Epidermal melanocyte (primary cell): ENCODE measurements at regions not wholly inside any gene's neighbourhood (a gene's known extent, or its start where the extent isn't known, plus 50 kb on each side); places are given as distances from the start of the nearest gene placed in this dataset.

ENCODE experiments used
- DNase-seq: peaks from one replicate; pipeline ENCODE4 v3.0.0; 2011; ENCODE audit warnings: low spot score; ENCODE audit not compliant: insufficient read length

DNA sequence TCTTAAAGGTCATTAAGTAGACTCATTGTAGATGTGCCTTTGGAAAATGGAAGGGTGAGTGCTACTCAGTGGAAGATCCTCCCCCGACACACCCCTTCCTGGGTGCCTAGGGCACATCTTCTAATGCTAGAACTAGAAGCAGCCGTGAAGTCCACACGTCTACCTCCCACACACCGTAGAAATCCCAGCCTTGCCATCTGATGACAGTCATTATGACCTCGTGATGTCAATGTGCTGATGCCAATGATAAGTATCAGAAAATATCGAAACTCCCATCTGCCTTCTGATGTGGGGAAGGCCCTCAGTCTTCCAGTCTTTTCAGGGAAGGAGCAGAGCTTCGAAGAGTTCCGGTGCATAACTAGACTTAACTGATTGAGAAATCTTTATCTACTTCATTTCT, 282.1 kb upstream of the ROPN1 start:
- DNase-seq, result no peak

DNA sequence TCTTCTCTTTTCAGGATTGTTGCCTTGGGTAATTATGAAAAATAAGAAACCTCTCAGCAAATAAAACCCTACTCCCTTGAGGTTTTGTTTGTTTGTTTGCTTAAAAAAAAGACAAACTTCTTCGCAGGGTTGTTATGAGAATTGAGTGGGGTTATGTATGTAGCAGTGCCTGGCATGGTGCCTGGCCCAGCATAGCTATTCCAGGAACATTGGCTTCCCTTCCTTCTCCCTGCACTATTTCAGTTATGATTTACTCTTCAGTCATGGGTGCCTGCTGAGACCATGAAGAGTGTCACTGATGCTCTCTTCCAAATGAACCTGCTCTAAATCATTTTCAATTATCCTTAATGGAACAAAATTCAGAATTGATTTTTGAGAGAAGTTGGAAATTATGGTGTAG, 283.5 kb upstream of the ROPN1 start:
- no peak for DNase-seq

DNA sequence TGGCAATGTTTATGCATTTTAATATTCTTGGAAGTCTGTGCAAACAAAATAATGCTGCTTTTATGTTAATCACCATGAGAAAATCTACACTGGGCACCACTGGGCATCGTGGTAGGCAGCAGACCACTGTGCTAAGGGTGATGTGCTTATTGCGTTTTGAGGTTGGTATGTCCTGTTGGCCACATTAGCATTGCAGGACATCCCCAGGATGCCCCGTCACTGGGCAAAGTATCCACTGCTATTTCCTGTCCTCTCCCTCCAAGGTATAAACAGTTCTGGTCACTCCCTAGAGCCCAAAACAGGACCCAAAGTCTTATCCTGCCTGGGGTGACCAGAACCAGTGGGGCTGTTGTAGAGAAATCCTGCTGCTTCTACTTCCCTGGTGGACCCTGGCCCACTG, 284.2 kb upstream of the ROPN1 start:
- DNase-seq, result no peak

DNA sequence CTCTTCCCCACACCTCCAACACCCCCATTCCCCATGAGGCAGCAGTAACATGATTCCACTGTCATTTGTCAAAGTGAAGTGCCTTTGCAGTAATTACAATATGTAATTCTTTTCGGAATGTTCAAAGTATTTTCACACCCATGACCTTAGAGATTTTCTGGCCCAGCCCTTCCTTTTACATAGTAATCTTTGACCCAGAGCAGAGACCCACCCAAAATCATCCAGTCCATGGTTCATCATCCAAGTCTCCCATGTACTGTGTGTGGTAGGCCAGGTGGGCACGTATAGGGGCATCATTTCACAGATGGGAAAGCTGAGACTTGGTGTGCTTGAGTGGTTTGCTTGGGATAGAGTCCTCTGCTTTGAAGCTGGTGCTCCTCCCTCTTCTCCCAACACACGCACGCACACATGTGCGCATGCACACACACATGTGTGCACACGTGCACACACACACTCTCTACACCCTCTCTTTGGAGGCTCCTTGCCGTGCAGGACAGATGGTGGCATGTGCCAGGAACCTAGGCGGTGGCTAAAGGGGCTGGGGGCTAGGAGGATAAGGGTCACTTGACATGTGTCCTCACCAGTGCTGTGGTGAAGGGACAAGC, 284.7 kb upstream of the ROPN1 start:
- no peak for DNase-seq

DNA sequence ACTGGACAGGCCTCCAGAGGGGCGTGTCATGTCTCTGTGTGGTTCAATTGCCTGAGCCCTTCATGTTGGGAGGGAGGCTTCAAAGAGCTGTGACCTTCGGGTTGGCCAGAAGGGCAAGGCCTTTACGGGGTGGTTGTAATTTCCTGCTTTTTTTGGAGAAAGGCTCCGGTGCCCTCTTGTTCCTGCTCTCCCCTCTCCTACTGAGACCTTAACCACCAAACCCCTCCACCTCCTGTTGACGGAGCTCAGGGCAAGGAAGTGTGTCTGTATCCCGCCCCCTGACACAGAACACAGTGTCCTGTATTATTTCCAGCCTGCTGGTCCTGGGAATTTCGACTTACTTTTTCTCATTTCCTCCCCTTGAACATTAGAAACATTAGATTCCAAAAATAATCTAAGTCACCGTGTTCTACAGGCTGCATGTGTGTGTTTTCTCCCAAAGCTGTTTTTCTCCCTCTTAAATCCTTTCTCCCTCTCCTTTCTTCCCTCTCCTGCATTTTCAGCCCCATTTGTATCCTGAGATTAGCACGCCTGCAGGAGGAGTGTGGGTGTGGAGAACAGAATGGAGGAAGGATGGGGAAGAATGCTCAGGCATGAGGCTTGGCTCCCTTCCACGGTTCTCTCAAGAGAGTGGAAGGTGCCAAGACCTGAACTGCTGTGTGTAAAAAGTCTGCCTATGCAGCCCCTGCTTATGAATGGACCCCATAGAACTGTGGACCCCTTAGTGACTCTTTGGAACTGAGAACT, 285.4 kb upstream of the ROPN1 start:
- DNase-seq, result no peak

DNA sequence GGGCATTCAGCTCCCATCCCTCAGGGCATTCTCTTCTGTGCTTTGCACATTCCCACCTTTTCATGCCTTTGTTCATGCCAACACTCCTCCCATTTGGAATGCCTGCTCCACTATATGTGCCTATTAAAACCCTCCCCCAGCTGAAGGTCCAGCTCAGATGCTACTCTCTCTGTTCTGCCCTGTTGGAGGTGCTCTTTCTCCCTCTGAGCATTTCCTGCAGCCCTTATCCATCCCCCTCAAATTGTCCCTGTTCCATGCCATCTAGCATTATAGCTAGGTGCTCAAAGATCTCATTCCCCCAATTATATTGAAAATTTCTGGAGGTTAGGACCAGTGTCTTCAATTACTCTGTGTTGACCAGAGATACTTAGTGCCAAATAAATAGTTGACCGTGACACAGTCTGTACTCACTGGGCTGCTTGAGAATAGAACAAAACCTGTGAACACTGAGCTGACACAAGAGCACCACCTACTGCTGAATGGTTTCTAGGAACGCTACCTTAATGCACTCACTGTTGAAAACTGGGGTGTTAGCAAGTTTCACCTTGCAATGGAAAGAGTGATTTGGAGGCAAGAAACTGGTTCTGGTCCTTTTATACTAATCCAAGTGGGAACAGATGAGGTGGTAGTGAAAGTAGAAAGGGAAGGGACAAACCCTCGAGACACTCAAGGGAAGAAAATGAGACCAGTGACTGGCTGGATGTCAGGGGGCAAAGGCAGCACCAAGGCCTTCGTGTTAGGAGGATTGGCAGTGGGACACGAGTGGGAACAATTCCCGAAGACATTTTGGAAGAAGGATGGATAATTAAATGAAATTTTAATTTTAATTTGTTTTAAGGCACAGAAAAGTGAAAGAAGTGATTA, 289.8 kb upstream of the ROPN1 start:
- DNase-seq, result no peak

DNA sequence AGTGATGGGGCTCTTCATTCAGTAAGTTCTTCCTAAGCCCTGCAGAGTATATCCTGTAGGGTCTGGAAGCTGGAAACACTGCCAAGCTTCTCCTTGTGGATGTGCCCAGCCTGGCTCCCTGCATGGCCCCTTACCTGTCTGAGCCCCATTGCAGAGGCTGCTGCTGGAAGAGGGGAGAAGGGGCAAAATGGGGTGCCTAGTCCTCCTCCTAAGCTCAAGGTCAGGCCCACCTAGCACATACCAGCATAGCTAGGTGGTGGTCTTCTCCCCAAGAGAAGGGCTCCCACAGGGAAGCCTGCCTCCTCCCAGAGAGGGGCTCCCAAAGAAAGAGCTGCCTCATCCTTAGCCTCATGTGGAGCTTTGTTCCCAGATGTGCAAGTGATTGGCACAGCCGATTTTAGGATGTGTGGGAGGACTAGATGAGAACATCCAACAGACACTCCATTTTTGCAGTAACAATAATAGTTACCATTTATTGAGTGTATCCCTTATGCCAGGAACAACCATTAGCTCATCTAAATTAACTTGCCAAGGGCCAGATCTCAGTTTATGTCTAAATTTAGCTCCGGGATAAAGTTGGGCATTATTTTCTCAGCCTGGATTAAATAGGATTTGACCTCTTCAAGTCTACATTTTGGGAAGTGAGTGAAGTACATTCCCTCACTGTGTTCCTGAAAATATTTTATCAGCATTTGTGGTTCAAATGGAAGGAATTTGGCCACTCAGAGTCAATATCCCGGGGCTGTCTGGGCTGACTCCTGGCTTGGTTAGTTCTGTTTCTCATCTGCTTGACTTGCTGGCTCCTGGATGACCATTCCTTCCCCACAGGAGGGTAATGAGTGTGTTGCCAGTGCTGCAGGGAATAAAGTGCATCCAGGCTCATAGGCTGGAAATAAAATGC, 291.1 kb upstream of the ROPN1 start:
- DNase-seq, result no peak

DNA sequence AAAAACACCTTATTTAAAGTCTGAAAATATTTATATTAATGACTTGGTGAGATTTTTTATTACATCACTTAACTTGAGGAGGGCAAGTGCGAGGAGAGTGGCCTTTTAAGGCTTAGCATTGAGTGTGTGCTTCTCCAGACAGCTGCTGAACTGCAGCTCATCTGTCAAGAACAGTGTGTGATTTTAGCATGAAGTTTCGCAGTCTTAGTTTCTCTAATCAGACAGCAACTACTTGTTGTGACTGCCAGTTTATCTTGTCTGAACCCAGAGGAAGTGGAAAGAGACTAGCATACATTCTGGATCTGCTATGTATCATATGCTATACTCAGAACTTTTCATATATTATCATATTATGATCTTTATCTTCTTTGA, 291.7 kb upstream of the ROPN1 start:
- no peak for DNase-seq

DNA sequence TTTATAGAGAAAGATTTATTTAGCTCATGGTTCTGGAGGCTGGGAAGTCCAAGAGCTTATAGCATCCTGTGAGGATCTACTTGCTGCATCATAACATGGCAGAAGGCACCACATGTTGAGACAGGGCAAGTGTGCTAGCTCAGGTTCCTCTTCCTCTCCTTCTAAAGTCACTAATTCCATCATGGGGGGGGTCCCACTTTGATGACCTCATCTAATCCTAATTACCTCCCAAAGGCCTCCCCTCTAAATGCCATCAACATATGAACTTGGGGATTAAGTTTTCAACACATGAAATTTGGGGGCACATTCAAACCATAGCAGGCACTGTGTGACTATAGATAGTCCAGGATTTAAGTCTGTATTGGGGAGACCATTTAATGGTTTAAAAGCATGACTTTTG, 297.1 kb upstream of the ROPN1 start:
- DNase-seq, result no peak

DNA sequence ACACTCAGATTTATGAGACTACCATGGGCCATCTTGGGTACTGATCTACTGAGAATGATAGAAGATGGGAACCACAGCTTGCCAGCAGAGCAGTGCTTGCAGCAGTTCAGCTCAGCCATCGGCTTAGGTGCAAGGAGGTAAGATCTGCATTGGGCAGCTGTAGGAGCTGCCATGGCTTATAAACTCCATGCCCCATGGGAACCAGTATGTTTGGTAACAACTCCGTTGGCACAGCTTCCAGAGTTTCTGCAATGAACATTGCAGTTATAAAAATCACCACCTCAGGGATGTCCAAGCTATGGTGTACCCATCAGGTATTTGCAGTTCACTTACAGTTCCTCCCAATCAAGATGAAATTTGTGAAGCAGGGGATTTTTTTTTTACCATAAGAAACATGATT, 299.1 kb upstream of the ROPN1 start:
- DNase-seq, result no peak

DNA sequence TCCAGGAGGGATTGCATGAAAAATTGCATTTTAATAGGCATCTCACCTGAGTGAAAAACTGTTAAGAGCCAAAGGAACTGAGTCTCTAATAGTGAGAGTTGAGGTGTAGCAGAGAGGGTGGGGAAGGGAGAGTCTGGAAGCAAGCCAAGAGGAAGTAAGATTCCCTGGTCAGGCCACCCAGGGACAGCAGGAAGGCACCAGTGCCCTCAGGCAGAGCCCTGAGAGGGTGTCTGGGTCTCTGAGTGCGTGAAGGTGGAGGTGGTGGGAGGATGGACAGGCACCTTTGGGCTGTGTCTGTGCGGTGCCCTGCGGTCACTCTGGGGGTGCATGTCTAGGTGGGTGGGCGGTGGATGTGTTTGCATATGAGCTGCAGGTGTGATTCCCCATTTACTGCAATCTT, 300.4 kb upstream of the ROPN1 start:
- no peak for DNase-seq

DNA sequence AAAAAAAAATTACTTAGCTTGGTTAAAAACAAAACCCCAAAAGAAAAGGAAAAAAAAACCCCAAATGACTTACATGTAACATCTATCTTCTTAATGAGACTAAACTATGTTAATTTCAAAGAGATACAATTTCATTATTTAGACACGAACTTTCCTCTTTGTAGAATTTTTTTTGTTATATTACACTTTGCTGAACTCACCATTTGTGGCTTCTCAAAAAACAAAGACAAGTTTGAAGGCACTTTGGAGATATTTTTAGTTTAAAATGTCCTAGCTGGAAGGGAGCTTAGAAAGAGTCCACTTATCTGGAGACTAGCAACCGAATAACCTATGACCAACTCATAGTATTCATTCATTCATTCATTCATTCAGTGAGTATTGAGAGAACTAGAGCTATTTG, 301.7 kb upstream of the ROPN1 start:
- DNase-seq, result no peak

DNA sequence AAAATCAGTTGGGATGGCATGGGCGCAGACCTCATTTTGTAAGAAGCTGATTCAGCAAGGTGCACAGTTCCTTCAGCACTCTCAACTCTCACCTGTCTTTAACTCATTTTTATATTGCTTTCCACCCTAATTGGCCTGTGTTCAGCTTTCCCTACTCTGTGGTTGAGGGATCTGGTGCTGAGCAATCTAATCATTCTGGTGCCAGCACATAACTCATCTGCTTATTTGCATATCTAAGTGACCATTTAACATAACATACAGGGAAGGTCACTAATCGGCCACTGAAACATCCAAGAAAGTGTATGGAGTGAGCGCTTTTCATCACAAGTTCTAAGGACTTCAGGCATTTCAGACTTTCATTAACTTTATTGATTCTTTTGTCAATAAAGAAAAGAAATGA, 303.4 kb upstream of the ROPN1 start:
- DNase-seq, result no peak

DNA sequence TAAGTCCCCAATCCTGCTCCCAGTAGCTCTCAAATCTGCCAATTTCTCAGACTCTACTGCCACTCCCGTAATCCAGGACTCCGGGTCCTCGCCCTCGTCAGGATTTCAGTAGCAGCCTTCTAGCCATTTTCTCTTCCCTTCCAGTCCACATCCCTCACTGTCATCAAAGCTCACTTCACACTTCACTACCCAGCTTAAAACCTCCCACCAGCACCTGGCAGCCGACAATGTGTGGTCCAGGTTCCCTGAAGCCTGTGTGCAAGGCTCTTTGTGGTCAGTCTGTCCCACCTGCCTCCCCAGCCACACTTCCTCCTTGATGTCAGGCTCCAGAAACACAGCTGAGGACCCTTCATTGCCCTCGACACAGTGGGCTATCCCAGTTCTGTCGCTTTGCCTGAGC, 304.5 kb upstream of the ROPN1 start:
- no peak for DNase-seq

DNA sequence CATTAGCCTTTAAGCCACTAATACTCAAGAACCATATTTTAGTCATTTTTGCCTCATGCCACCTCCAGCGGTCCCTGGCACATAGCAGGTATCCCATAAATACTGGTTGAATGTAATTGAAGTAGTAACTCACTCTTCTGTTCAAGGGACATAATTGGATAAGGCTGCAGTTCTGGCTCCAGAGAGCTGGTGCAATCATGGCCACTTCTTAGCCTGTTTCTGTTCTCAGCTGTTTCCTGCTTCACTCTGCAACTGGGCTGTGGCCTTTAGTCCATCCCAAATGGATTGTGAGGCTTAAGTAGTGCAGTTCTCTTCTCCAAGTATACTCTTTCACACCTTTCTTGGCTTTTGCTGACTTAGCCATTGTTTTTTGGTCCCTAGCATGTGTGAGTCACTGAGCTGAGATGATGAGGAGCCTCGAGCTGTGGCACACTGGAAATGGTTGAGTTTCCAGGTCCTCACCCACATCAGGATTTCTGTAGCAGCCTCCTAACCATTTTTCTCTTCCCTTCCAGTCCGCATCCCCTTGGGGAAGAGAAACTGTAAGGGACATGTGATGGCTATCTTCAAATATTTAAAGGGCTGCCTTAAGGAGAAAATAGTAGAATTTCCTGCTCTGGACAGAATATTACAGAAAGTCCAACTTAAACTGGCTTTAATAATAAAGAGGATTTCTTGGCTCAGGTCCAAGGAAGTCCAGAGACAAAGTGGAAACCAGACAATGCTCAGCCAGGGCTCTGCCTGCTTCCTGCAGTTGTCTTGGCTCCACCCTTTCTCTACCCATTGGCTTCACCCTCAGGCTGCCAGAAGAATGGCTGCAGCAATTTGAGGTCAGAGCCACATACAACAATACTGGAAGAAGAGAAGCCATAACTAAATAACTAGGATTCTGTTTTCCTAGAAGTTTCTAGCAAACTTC, 305.4 kb upstream of the ROPN1 start:
- DNase-seq, result no peak

DNA sequence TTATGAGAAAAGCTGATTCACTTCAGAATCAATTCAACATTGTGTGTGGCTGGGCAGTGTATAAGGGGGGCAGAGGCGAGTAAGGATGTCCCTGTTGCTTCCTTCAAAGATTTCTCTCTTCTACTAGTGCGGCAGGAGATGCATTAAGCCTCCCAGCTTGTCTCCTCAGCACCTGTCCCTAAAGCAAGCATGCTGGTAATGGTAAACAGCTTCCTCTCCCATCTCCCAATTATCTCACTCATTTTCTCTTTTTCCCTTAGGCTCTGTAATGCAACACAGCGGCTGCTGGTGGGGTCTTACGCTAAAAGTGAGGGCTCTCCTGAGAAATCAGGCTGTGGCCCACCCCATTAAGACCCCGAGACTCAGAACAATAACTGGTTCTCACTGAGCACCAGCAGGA, 306.4 kb upstream of the ROPN1 start:
- DNase-seq, result no peak

DNA sequence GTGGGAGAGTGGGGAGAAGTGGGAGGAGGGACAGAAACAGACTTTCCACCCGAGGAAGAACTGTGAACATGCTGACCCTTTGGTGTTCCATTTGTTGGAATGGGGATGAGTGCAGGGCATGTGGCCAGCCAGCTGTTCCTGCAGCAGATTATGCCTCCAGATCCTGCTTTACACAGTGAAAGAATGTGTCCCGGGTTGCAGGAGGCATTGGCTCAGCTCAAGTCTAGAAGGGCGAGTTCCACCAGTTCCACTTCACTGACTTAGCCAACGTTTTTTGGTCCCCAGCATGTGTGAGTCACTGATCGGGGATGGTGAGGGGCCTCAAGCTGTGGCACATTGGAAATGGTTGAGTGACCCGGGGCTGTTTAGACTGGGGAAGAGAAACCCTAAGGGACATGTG, 307.0 kb upstream of the ROPN1 start:
- DNase-seq, result no peak

DNA sequence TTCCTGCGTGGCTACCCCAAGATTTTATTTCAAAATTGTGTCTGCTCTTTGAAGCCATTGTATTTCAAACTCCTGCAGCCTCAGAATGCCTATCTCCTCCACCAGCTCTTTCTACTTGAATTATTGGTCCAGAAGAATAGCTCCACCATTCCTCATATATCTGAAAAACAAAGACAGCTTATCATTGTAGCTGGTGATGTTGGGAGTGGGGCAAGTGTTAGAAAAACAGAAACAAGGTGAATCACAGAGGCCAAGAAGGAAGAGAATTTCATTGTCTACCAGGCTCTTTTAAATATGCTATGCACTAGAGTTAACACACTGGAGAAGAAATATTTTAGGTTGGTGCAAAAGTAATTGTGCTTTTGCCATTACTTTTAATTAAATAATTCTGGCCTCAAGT, 307.9 kb upstream of the ROPN1 start:
- no peak for DNase-seq

DNA sequence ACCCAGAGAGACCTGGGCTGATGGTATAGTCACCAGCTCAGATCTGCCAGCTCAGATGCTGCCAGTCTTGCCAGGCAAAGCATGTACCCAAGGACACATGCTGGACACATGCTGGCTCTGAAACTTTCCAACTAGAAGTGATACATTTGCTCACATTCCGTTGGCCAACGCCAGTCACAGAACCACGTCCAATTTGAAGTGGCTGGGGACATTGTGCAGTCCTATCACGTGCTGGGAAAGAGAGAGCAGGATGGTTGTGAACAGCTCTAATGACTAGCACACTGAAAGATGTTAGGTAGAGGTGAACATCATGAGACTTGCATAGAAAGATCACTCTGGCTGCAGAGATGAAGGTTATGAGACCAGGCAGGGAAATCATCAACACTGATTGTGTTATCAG, 308.5 kb upstream of the ROPN1 start:
- no peak for DNase-seq

DNA sequence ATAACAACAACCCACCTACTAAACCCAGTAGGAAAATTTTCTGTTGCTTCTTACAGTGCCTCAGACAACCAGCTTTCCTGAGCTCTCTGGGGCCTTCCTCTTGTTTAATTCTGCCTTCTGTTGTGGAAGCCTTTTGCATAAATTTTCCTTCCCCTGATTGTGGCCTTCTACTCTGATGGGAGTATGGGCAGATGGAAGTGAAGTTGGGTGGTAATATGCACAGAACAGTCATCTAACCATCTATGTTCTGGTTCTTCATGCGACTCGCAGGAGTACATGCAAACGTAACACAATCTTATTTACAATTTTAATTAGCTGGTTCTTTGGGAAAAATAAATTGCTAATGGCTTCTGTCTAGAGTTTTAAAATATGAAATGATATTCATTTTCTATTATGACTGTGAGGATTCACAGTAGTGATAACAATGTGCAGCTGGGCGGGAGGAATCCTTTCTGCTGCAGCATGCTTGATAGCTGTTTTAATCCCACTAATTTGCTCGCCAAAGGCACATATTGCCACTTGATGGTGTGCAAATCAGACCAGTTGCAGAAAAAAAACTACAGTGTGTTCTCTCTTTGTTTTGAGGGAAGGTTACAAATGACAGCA, 311.5 kb upstream of the ROPN1 start:
- DNase-seq, result no peak
